ENCODE measurements at regions not wholly inside any gene's neighbourhood (a gene's known extent, or its start where the extent isn't known, plus 50 kb on each side); places are given as distances from the start of the nearest gene placed in this dataset.

DNA sequence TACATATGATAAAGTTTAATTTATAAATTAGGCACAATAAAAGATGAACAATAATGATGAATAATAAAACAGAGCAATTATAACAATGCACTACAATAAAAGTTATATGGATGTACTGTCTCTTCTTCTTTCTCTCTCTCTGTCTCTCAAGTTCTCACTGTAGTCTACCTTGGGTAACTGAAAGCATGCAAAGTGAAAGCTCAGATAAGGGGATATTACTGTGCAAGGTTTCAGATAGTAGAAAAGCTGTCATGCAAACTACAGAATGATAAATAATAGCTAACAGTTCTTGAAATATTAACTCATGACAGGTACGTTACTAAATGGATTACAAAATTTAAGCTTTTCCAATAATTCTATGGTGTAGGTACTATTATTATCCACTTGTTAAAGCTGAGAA is 311.9 kb upstream of the PRDM1 start:
- TF ChIP-seq RCOR1 (IDR thresholded peaks at IDR 0.05; ENCODE audit: low read length) (no peak), CHD2 (IDR thresholded peaks at IDR 0.05; ENCODE audit: low read length, partially characterized antibody) (no peak), MAX (IDR thresholded peaks at IDR 0.05; ENCODE audit: low read depth) (no peak), CTCF (IDR thresholded peaks at IDR 0.05) (no peak), POLR2AphosphoS5 (IDR thresholded peaks at IDR 0.05; ENCODE audit: low read depth, low read length) (no peak), REST (IDR thresholded peaks at IDR 0.05; ENCODE audit: low read depth, low read length) (no peak), FOXM1 (IDR thresholded peaks at IDR 0.05; ENCODE audit: low read depth) (no peak), TCF12 (IDR thresholded peaks at IDR 0.05) (no peak), GATA2 (CRISPR knock-in tag; IDR thresholded peaks at IDR 0.05) (no peak), ZBTB33 (IDR thresholded peaks at IDR 0.05; ENCODE audit: borderline replicate concordance, low read depth) (no peak), EZH2phosphoT487 (IDR thresholded peaks at IDR 0.05; ENCODE audit: borderline replicate concordance, low read depth) (no peak)
- TF ChIP-seq, protein P1, sequence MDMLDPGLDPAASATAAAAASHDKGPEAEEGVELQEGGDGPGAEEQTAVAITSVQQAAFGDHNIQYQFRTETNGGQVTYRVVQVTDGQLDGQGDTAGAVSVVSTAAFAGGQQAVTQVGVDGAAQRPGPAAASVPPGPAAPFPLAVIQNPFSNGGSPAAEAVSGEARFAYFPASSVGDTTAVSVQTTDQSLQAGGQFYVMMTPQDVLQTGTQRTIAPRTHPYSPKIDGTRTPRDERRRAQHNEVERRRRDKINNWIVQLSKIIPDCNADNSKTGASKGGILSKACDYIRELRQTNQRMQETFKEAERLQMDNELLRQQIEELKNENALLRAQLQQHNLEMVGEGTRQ (IDR thresholded peaks at IDR 0.05; ENCODE audit: borderline replicate concordance, low read depth, low read length), result no peak
